SK-N-SH (cell line): ENCODE measurements at regions not wholly inside any gene's neighbourhood (a gene's known extent, or its start where the extent isn't known, plus 50 kb on each side); places are given as distances from the start of the nearest gene placed in this dataset.

Source experiments
- CHD2 ChIP-seq: fragments of 150-350 bp; IDR thresholded peaks from 2 replicates; pipeline ENCODE4 v1.6.1; 2018; ENCODE audit warnings: low read length; ENCODE audit not compliant: partially characterized antibody
- EP300 ChIP-seq, 2 experiments: IDR thresholded peaks; 2 replicates each; pipeline versions ENCODE4 v1.4.0 to v1.6.1; 2012; ENCODE audit warnings: borderline replicate concordance in 1 of 2, low read depth in 1 of 2, low read length in 1 of 2
- FOSL2 ChIP-seq: IDR thresholded peaks from 2 replicates; pipeline ENCODE4 v1.4.0; 2012; ENCODE audit warnings: low read depth, mild to moderate bottlenecking, moderate library complexity, borderline replicate concordance
- JUND ChIP-seq: IDR thresholded peaks from 2 replicates; pipeline ENCODE4 v1.4.0; 2012
- NRF1 ChIP-seq: IDR thresholded peaks from 2 replicates; pipeline ENCODE4 v1.6.1; 2012; ENCODE audit warnings: low read depth, mild to moderate bottlenecking, low read length
- SMC3 ChIP-seq: IDR thresholded peaks from 2 replicates; pipeline ENCODE4 v1.6.1; 2012; ENCODE audit warnings: low read depth, low read length, improper control_type of control experiment
- TAF1 ChIP-seq: IDR thresholded peaks from 2 replicates; pipeline ENCODE4 v1.6.1; 2012; ENCODE audit warnings: low read depth, mild to moderate bottlenecking, low read length, moderate library complexity, borderline replicate concordance
- YY1 ChIP-seq: IDR thresholded peaks from 2 replicates; pipeline ENCODE4 v1.4.0; 2012; ENCODE audit warnings: low read depth, mild to moderate bottlenecking
- TF ChIP-seq, protein P1 (sequence below): fragments of 200-600 bp; sonication (generic); IDR thresholded peaks from 2 replicates; pipeline ENCODE4 v1.6.1; 2017; ENCODE audit warnings: antibody characterized with exemption, mild to moderate bottlenecking, moderate library complexity
- TF ChIP-seq, protein P2 (sequence below): IDR thresholded peaks from 2 replicates; pipeline ENCODE4 v1.4.0; 2012; ENCODE audit warnings: low read depth
- TF ChIP-seq, protein P3 (sequence below): IDR thresholded peaks from 2 replicates; pipeline ENCODE4 v1.4.0; 2012; ENCODE audit warnings: low read depth, borderline replicate concordance

DNA sequence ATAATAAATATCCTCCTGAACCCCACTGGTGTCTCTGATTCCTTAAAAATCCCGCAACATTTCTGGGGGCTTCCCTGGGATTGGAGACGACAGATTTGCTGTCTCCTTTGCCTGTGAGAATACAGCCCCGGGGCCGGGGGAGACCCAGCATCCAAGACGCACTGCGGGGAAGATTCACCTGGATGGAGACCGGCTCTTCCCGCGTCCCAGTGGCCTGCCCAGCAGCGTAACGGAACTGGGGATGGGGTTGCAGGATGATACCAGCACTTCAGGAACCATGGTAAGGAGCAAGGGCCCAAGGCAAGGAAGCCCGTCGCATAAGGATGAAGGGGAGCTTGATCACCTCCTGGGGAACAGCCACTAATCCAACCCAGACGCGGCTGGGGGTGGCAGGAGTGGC lies 53.3 kb upstream of the OR4C15 start:
- TF ChIP-seq CHD2 (no peak), YY1 (no peak), JUND (no peak), TAF1 (no peak), SMC3 (no peak), NRF1 (no peak), EP300 (IDR thresholded peaks at IDR 0.05; ENCODE audit: borderline replicate concordance in 1 of 2, low read depth in 1 of 2, low read length in 1 of 2) (no peak), FOSL2 (no peak)
- TF ChIP-seq, protein P1, sequence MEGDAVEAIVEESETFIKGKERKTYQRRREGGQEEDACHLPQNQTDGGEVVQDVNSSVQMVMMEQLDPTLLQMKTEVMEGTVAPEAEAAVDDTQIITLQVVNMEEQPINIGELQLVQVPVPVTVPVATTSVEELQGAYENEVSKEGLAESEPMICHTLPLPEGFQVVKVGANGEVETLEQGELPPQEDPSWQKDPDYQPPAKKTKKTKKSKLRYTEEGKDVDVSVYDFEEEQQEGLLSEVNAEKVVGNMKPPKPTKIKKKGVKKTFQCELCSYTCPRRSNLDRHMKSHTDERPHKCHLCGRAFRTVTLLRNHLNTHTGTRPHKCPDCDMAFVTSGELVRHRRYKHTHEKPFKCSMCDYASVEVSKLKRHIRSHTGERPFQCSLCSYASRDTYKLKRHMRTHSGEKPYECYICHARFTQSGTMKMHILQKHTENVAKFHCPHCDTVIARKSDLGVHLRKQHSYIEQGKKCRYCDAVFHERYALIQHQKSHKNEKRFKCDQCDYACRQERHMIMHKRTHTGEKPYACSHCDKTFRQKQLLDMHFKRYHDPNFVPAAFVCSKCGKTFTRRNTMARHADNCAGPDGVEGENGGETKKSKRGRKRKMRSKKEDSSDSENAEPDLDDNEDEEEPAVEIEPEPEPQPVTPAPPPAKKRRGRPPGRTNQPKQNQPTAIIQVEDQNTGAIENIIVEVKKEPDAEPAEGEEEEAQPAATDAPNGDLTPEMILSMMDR, result no peak
- TF ChIP-seq, protein P2, sequence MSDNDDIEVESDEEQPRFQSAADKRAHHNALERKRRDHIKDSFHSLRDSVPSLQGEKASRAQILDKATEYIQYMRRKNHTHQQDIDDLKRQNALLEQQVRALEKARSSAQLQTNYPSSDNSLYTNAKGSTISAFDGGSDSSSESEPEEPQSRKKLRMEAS, result no peak
- TF ChIP-seq, protein P3, sequence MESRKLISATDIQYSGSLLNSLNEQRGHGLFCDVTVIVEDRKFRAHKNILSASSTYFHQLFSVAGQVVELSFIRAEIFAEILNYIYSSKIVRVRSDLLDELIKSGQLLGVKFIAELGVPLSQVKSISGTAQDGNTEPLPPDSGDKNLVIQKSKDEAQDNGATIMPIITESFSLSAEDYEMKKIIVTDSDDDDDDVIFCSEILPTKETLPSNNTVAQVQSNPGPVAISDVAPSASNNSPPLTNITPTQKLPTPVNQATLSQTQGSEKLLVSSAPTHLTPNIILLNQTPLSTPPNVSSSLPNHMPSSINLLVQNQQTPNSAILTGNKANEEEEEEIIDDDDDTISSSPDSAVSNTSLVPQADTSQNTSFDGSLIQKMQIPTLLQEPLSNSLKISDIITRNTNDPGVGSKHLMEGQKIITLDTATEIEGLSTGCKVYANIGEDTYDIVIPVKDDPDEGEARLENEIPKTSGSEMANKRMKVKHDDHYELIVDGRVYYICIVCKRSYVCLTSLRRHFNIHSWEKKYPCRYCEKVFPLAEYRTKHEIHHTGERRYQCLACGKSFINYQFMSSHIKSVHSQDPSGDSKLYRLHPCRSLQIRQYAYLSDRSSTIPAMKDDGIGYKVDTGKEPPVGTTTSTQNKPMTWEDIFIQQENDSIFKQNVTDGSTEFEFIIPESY, result no peak
